SK-N-MC (cell line): ENCODE measurements at regions not wholly inside any gene's neighbourhood (a gene's known extent, or its start where the extent isn't known, plus 50 kb on each side); places are given as distances from the start of the nearest gene placed in this dataset.

Source experiments
- EZH2 ChIP-seq: fragments of 200-600 bp; sonication (generic); IDR thresholded peaks from one replicate; pipeline ENCODE4 v1.6.1; 2017; ENCODE audit warnings: antibody characterized with exemption
- POLR2AphosphoS5 ChIP-seq: IDR thresholded peaks from 2 replicates; pipeline ENCODE4 v1.6.1; 2012; ENCODE audit warnings: mild to moderate bottlenecking, low read depth, low read length, borderline replicate concordance

- TF ChIP-seq POLR2AphosphoS5, result no peak
- TF ChIP-seq EZH2, result no peak
These were observed 398.0 kb upstream of the KIF2A start for GRCh38 chr5:61907995-61908394.
